CD4-positive, alpha-beta memory T cell (primary cell): ENCODE measurements at regions not wholly inside any gene's neighbourhood (a gene's known extent, or its start where the extent isn't known, plus 50 kb on each side); places are given as distances from the start of the nearest gene placed in this dataset.

Experiments
- CTCF ChIA-PET: fragments of 350-600 bp; sonication (Branson Sonifier 250); formaldehyde crosslinking; loops from one replicate; lab custom pipeline; 2021; ENCODE audit warnings: inconsistent platforms; ENCODE audit not compliant: partially characterized antibody; lab: Charles Lee
- POLR2A ChIA-PET: fragments of 350-600 bp; sonication (Branson Sonifier 250); formaldehyde crosslinking; loops from one replicate; lab custom pipeline; 2021; ENCODE audit not compliant: partially characterized antibody; lab: Charles Lee
- DNase-seq, 5 donors: peaks; one replicate each; pipeline versions ENCODE4 v3.0.0 to v3.0.0-alpha.2; 2020 to 2022; ENCODE audit warnings: mixed read lengths in 1 of 5
- H3K27ac ChIP-seq: one replicate; pipeline ENCODE4 v1.7.0; 2013; ENCODE audit warnings: low read depth, low read length
- H3K27me3 ChIP-seq: 2 replicates; pipeline ENCODE4 v1.7.0; 2013; ENCODE audit warnings: mild to moderate bottlenecking, low read length, moderate library complexity; ENCODE audit not compliant: insufficient read depth
- H3K36me3 ChIP-seq: 2 replicates; pipeline ENCODE4 v1.7.0; 2013; ENCODE audit warnings: mild to moderate bottlenecking, low read length, moderate library complexity; ENCODE audit not compliant: insufficient read depth
- H3K4me1 ChIP-seq: 2 replicates; pipeline ENCODE4 v1.7.0; 2013; ENCODE audit warnings: mild to moderate bottlenecking, low read length, moderate library complexity; ENCODE audit not compliant: insufficient read depth
- H3K4me3 ChIP-seq, 2 donors: one replicate each; pipeline ENCODE4 v1.7.0; 2013; ENCODE audit warnings: low read length in 2 of 2, mild to moderate bottlenecking in 1 of 2
- H3K9me3 ChIP-seq, 2 donors: one replicate each; pipeline ENCODE4 v1.7.0; 2013; ENCODE audit warnings: low read length in 2 of 2, control low read depth in 1 of 2; ENCODE audit not compliant: control insufficient read depth in 1 of 2
- H3K27ac Mint-ChIP-seq, 7 donors: one replicate each; pipeline ENCODE4 v1.8.0; 2020 to 2021; ENCODE audit warnings: mixed read lengths in 7 of 7, mild to moderate bottlenecking in 6 of 7, inconsistent platforms in 3 of 7, moderate library complexity in 3 of 7
- H3K27me3 Mint-ChIP-seq, 2 donors: one replicate each; pipeline ENCODE4 v1.8.0; 2020 to 2021; ENCODE audit warnings: mixed read lengths in 2 of 2
- H3K36me3 Mint-ChIP-seq, 2 donors: one replicate each; pipeline ENCODE4 v1.8.0; 2020 to 2021; ENCODE audit warnings: mixed read lengths in 2 of 2, inconsistent platforms in 1 of 2, mild to moderate bottlenecking in 1 of 2
- H3K4me1 Mint-ChIP-seq, 4 donors: one replicate each; pipeline ENCODE4 v1.8.0; 2020 to 2021; ENCODE audit warnings: mixed read lengths in 4 of 4, mild to moderate bottlenecking in 1 of 4
- H3K4me3 Mint-ChIP-seq, 8 donors: one replicate each; pipeline ENCODE4 v1.8.0; 2020 to 2021; ENCODE audit warnings: mixed read lengths in 8 of 8, mild to moderate bottlenecking in 7 of 8, moderate library complexity in 6 of 8, inconsistent platforms in 3 of 8
- H3K9me3 Mint-ChIP-seq, 8 donors: one replicate each; pipeline ENCODE4 v1.8.0; 2020 to 2021; ENCODE audit warnings: mixed read lengths in 8 of 8, mild to moderate bottlenecking in 5 of 8, inconsistent platforms in 3 of 8, moderate library complexity in 1 of 8
- intact Hi-C: fragments of 100-400 bp; cut with micrococcal nuclease; formaldehyde crosslinking; loops from one replicate; pipeline ENCODE4 v1.15.1; 2023

GRCh38 chr6:114739656-114740055 lies 396.8 kb upstream of the HS3ST5 start:
- H3K27ac ChIP-seq = no peak overlapping the region
- H3K27ac Mint-ChIP-seq = no peak overlapping the region
- ChIA-PET POLR2A (no interaction called here), CTCF (no interaction called here)
- H3K36me3 ChIP-seq = no peaks in the 10 kb centered on the region
- no peak for DNase-seq
- H3K4me3 Mint-ChIP-seq = no peak overlapping the region
- peaks cover 0 to 9% (median 3%) of the 10 kb centered on the region in 8 donors for H3K9me3 Mint-ChIP-seq
- intact Hi-C loops = no loop called here
- no peaks in the 10 kb centered on the region for H3K27me3 ChIP-seq
- no peaks in the 10 kb centered on the region for H3K9me3 ChIP-seq
- no peaks in the 10 kb centered on the region for H3K4me1 ChIP-seq
- H3K4me3 ChIP-seq = no peak overlapping the region
- H3K36me3 Mint-ChIP-seq = no peaks in the 10 kb centered on the region
- no peaks in the 10 kb centered on the region for H3K4me1 Mint-ChIP-seq
- H3K27me3 Mint-ChIP-seq = no peaks in the 10 kb centered on the region

DNA sequence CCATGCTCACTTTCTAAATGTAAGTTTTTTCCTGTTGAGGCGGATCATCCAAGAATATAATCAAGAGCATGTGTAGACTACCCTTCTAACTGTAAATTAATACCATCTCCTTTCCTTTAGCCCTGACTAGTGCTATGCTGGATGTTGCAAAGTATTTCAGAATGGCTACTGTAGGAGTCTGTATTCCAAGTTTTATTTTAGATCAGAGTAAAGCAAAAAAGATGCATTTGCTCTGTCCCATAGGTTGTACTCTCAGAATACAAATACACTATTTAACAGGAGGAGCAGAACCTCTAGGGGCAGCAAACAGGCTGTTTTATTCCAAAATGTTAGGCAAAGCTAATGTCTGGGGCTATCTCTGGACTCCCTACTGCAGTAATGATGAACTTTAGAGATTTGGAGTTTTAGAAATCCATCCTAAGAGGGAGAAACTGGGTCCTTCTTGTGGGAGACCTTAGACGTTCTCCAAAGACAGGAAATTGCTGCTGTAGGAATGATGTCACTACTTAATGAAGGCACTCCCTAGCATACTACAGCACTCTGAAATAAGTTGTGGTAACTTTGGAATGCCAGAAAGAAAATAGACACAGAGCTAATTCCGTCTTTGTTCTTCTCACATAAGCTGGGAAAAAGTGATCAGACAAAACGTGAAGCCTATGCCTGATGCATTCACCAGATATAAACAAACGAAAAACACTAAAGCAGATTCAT lies 392.4 kb upstream of the HS3ST5 start:
- H3K4me3 Mint-ChIP-seq = no peak overlapping the region
- H3K4me1 ChIP-seq = no peaks in the 10 kb centered on the region
- H3K27me3 ChIP-seq = no peaks in the 10 kb centered on the region
- ChIA-PET CTCF (no interaction called here), POLR2A (no interaction called here)
- no peaks in the 10 kb centered on the region for H3K27me3 Mint-ChIP-seq
- no peaks in the 10 kb centered on the region for H3K36me3 ChIP-seq
- no peaks in the 10 kb centered on the region for H3K36me3 Mint-ChIP-seq
- H3K27ac Mint-ChIP-seq = no peak overlapping the region
- no peaks in the 10 kb centered on the region for H3K9me3 ChIP-seq
- H3K9me3 Mint-ChIP-seq = peaks cover 0 to 4% (median 0%) of the 10 kb centered on the region in 8 donors
- intact Hi-C loops = no loop called here
- H3K4me3 ChIP-seq = no peak overlapping the region
- no peaks in the 10 kb centered on the region for H3K4me1 Mint-ChIP-seq
- no peak overlapping the region for H3K27ac ChIP-seq
- no peak for DNase-seq

- Mint-ChIP-seq H3K27ac (no peak overlapping the region), H3K4me3 (no peak overlapping the region), H3K36me3 (no peaks in the 10 kb centered on the region), H3K4me1 (no peaks in the 10 kb centered on the region), H3K27me3 (no peaks in the 10 kb centered on the region), H3K9me3 (peaks cover 0 to 6% (median under 1%) of the 10 kb centered on the region in 8 donors)
- intact Hi-C loops = no loop called here
- H3K27me3 ChIP-seq = no peaks in the 10 kb centered on the region
- POLR2A ChIA-PET = no interaction called here
- H3K27ac ChIP-seq = no peak overlapping the region
- no peaks in the 10 kb centered on the region for H3K4me1 ChIP-seq
- H3K36me3 ChIP-seq = no peaks in the 10 kb centered on the region
- no peak overlapping the region for H3K4me3 ChIP-seq
- no peak for DNase-seq
- H3K9me3 ChIP-seq = no peaks in the 10 kb centered on the region
- CTCF ChIA-PET = no interaction called here
Observed at GRCh38 chr6:114733596-114733995, 390.8 kb upstream of the HS3ST5 start.

- Histone ChIP-seq H3K27me3 (no peaks in the 10 kb centered on the region), H3K9me3 (no peaks in the 10 kb centered on the region), H3K4me3 (no peak overlapping the region), H3K4me1 (no peaks in the 10 kb centered on the region), H3K36me3 (no peaks in the 10 kb centered on the region), H3K27ac (no peak overlapping the region)
- CTCF ChIA-PET = no interaction called here
- DNase-seq = no peak
- H3K36me3 Mint-ChIP-seq = no peaks in the 10 kb centered on the region
- H3K27me3 Mint-ChIP-seq = no peaks in the 10 kb centered on the region
- intact Hi-C loops = no loop called here
- H3K9me3 Mint-ChIP-seq = peaks cover 0 to 5% (median under 1%) of the 10 kb centered on the region in 8 donors
- no peak overlapping the region for H3K4me3 Mint-ChIP-seq
- no peak overlapping the region for H3K27ac Mint-ChIP-seq
- H3K4me1 Mint-ChIP-seq = no peaks in the 10 kb centered on the region
- POLR2A ChIA-PET = no interaction called here
Observed at GRCh38 chr6:114718716-114719270, 376.0 kb upstream of the HS3ST5 start.

- no peaks in the 10 kb centered on the region for H3K4me1 Mint-ChIP-seq
- H3K27ac Mint-ChIP-seq = no peak overlapping the region
- H3K27me3 ChIP-seq = no peaks in the 10 kb centered on the region
- ChIA-PET CTCF (no interaction called here), POLR2A (no interaction called here)
- no peaks in the 10 kb centered on the region for H3K36me3 ChIP-seq
- H3K36me3 Mint-ChIP-seq = no peaks in the 10 kb centered on the region
- no peaks in the 10 kb centered on the region for H3K27me3 Mint-ChIP-seq
- no peak overlapping the region for H3K4me3 ChIP-seq
- H3K4me1 ChIP-seq = no peaks in the 10 kb centered on the region
- DNase-seq = no peak
- peaks cover 0 to 5% (median under 1%) of the 10 kb centered on the region in 8 donors for H3K9me3 Mint-ChIP-seq
- no peak overlapping the region for H3K4me3 Mint-ChIP-seq
- no peaks in the 10 kb centered on the region for H3K9me3 ChIP-seq
- no peak overlapping the region for H3K27ac ChIP-seq
- intact Hi-C loops = no loop called here
Observed at GRCh38 chr6:114718186-114718585, 375.4 kb upstream of the HS3ST5 start.

- Mint-ChIP-seq H3K4me1 (no peaks in the 10 kb centered on the region), H3K36me3 (no peaks in the 10 kb centered on the region), H3K9me3 (peaks cover 0 to 7% (median 2%) of the 10 kb centered on the region in 8 donors), H3K27me3 (no peaks in the 10 kb centered on the region), H3K27ac (no peak overlapping the region), H3K4me3 (no peak overlapping the region)
- Histone ChIP-seq H3K4me1 (no peaks in the 10 kb centered on the region), H3K4me3 (no peak overlapping the region), H3K27ac (no peak overlapping the region), H3K9me3 (no peaks in the 10 kb centered on the region), H3K36me3 (no peaks in the 10 kb centered on the region), H3K27me3 (no peaks in the 10 kb centered on the region)
- POLR2A ChIA-PET = no interaction called here
- intact Hi-C loops = no loop called here
- DNase-seq = no peak
- CTCF ChIA-PET = no interaction called here
Observed at GRCh38 chr6:114714836-114715507, 372.1 kb upstream of the HS3ST5 start.

DNA sequence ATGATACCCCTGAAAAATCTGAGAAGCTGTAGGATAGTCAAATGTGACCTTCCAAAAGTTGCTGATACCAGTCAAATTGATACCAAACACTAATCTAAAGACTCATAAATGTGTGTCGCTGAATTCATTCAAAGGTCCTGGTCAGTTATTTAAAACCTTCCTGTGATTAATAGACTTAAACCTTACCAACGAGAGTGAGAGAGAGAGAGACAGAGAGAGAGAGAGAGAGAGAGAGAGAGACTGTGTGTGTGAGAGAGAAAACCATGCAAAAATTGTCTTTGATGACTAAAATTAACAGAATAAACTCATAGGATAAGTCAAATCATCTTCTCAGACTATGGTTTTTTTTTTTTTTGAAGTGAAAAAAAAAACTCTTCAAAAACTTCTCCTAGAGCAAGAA lies 370.9 kb upstream of the HS3ST5 start:
- Histone ChIP-seq H3K27ac (no peak overlapping the region), H3K27me3 (no peaks in the 10 kb centered on the region), H3K9me3 (no peaks in the 10 kb centered on the region), H3K4me1 (no peaks in the 10 kb centered on the region), H3K4me3 (no peak overlapping the region), H3K36me3 (no peaks in the 10 kb centered on the region)
- Mint-ChIP-seq H3K4me3 (no peak overlapping the region), H3K27me3 (no peaks in the 10 kb centered on the region), H3K27ac (no peak overlapping the region), H3K36me3 (no peaks in the 10 kb centered on the region), H3K4me1 (no peaks in the 10 kb centered on the region), H3K9me3 (peaks cover 0 to 7% (median 3%) of the 10 kb centered on the region in 8 donors)
- CTCF ChIA-PET = no interaction called here
- intact Hi-C loops = no loop called here
- POLR2A ChIA-PET = no interaction called here
- DNase-seq = no peak
